ENCODE measurements at regions not wholly inside any gene's neighbourhood (a gene's known extent, or its start where the extent isn't known, plus 50 kb on each side); places are given as distances from the start of the nearest gene placed in this dataset.

- ChIA-PET CTCF (ENCODE audit: partially characterized antibody) (no interaction called here), POLR2A (ENCODE audit: partially characterized antibody) (no interaction called here)
- no peaks in the 10 kb centered on the region for H3K4me1 ChIP-seq (ENCODE audit: insufficient read depth, low read length)
- Mint-ChIP-seq H3K9me3 (no peaks in the 10 kb centered on the region), H3K27me3 (no peaks in the 10 kb centered on the region), H3K36me3 (no peaks in the 10 kb centered on the region), H3K4me1 (no peaks in the 10 kb centered on the region), H3K27ac (no peak overlapping the region), H3K4me3 (no peak overlapping the region)
- no peaks in the 10 kb centered on the region for H3K9me3 ChIP-seq (ENCODE audit: control insufficient read depth in 1 of 2, low read length in 2 of 2)
- no peak overlapping the region for H3K27ac ChIP-seq (ENCODE audit: low read depth, low read length)
- no peak for DNase-seq
- no peak overlapping the region for H3K4me3 ChIP-seq (ENCODE audit: low read length in 2 of 2)
- intact Hi-C loops (cut with micrococcal nuclease): no loop called here
- no peaks in the 10 kb centered on the region for H3K36me3 ChIP-seq (ENCODE audit: insufficient read depth, low read length)
- no peaks in the 10 kb centered on the region for H3K27me3 ChIP-seq (ENCODE audit: insufficient read depth, low read length)
These were observed 146.2 kb upstream of the PDE5A start for GRCh38 chr4:119774840-119775239.

- H3K36me3 ChIP-seq (ENCODE audit: insufficient read depth, low read length): no peaks in the 10 kb centered on the region
- Mint-ChIP-seq H3K27ac (no peak overlapping the region), H3K4me3 (no peak overlapping the region), H3K4me1 (no peaks in the 10 kb centered on the region), H3K9me3 (peaks cover 0 to 3% (median 0%) of the 10 kb centered on the region in 8 donors), H3K36me3 (no peaks in the 10 kb centered on the region), H3K27me3 (no peaks in the 10 kb centered on the region)
- ChIA-PET CTCF (ENCODE audit: partially characterized antibody) (no interaction called here), POLR2A (ENCODE audit: partially characterized antibody) (no interaction called here)
- H3K4me3 ChIP-seq (ENCODE audit: low read length in 2 of 2): no peak overlapping the region
- H3K27me3 ChIP-seq (ENCODE audit: insufficient read depth, low read length): no peaks in the 10 kb centered on the region
- intact Hi-C loops (cut with micrococcal nuclease): no loop called here
- H3K27ac ChIP-seq (ENCODE audit: low read depth, low read length): no peak overlapping the region
- H3K9me3 ChIP-seq (ENCODE audit: control insufficient read depth in 1 of 2, low read length in 2 of 2): no peaks in the 10 kb centered on the region
- DNase-seq: no peak
- no peaks in the 10 kb centered on the region for H3K4me1 ChIP-seq (ENCODE audit: insufficient read depth, low read length)
These were observed 137.3 kb upstream of the PDE5A start for GRCh38 chr4:119765951-119766350.

- H3K27ac Mint-ChIP-seq: no peak overlapping the region
- Histone ChIP-seq H3K27ac (ENCODE audit: low read depth, low read length) (no peak overlapping the region), H3K36me3 (ENCODE audit: insufficient read depth, low read length) (no peaks in the 10 kb centered on the region), H3K27me3 (ENCODE audit: insufficient read depth, low read length) (no peaks in the 10 kb centered on the region), H3K4me1 (ENCODE audit: insufficient read depth, low read length) (no peaks in the 10 kb centered on the region), H3K4me3 (ENCODE audit: low read length in 2 of 2) (no peak overlapping the region), H3K9me3 (ENCODE audit: control insufficient read depth in 1 of 2, low read length in 2 of 2) (no peaks in the 10 kb centered on the region)
- POLR2A ChIA-PET (ENCODE audit: partially characterized antibody): no interaction called here
- intact Hi-C loops (cut with micrococcal nuclease): no loop called here
- DNase-seq: no peak
- peaks cover 0 to 3% (median 0%) of the 10 kb centered on the region in 8 donors for H3K9me3 Mint-ChIP-seq
- H3K36me3 Mint-ChIP-seq: no peaks in the 10 kb centered on the region
- no peaks in the 10 kb centered on the region for H3K27me3 Mint-ChIP-seq
- CTCF ChIA-PET (ENCODE audit: partially characterized antibody): no interaction called here
- H3K4me3 Mint-ChIP-seq: no peak overlapping the region
- H3K4me1 Mint-ChIP-seq: no peaks in the 10 kb centered on the region
These were observed 136.9 kb upstream of the PDE5A start for GRCh38 chr4:119765469-119765868.

- Mint-ChIP-seq H3K36me3 (no peaks in the 10 kb centered on the region), H3K4me1 (no peaks in the 10 kb centered on the region), H3K4me3 (no peak overlapping the region), H3K9me3 (peaks cover 0 to 3% (median 0%) of the 10 kb centered on the region in 8 donors), H3K27ac (no peak overlapping the region), H3K27me3 (peaks cover 0 to 2% of the 10 kb centered on the region in 2 donors)
- intact Hi-C loops (cut with micrococcal nuclease): no loop called here
- Histone ChIP-seq H3K27ac (ENCODE audit: low read depth, low read length) (no peak overlapping the region), H3K4me1 (ENCODE audit: insufficient read depth, low read length) (no peaks in the 10 kb centered on the region), H3K4me3 (ENCODE audit: low read length in 2 of 2) (no peak overlapping the region), H3K36me3 (ENCODE audit: insufficient read depth, low read length) (no peaks in the 10 kb centered on the region), H3K9me3 (ENCODE audit: control insufficient read depth in 1 of 2, low read length in 2 of 2) (no peaks in the 10 kb centered on the region), H3K27me3 (ENCODE audit: insufficient read depth, low read length) (no peaks in the 10 kb centered on the region)
- ChIA-PET POLR2A (ENCODE audit: partially characterized antibody) (no interaction called here), CTCF (ENCODE audit: partially characterized antibody) (no interaction called here)
- DNase-seq: no peak
These were observed 134.8 kb upstream of the PDE5A start for GRCh38 chr4:119763386-119763785.

- Histone ChIP-seq H3K27me3 (ENCODE audit: insufficient read depth, low read length) (no peaks in the 10 kb centered on the region), H3K4me1 (ENCODE audit: insufficient read depth, low read length) (no peaks in the 10 kb centered on the region), H3K4me3 (ENCODE audit: low read length in 2 of 2) (no peak overlapping the region), H3K9me3 (ENCODE audit: control insufficient read depth in 1 of 2, low read length in 2 of 2) (no peaks in the 10 kb centered on the region), H3K36me3 (ENCODE audit: insufficient read depth, low read length) (no peaks in the 10 kb centered on the region), H3K27ac (ENCODE audit: low read depth, low read length) (no peak overlapping the region)
- H3K9me3 Mint-ChIP-seq: no peaks in the 10 kb centered on the region
- no peaks in the 10 kb centered on the region for H3K4me1 Mint-ChIP-seq
- H3K27me3 Mint-ChIP-seq: peaks cover 0 to 3% of the 10 kb centered on the region in 2 donors
- H3K27ac Mint-ChIP-seq: no peak overlapping the region
- CTCF ChIA-PET (ENCODE audit: partially characterized antibody): no interaction called here
- POLR2A ChIA-PET (ENCODE audit: partially characterized antibody): no interaction called here
- H3K36me3 Mint-ChIP-seq: no peaks in the 10 kb centered on the region
- intact Hi-C loops (cut with micrococcal nuclease): no loop called here
- no peak overlapping the region for H3K4me3 Mint-ChIP-seq
- no peak for DNase-seq
These were observed 127.0 kb upstream of the PDE5A start for GRCh38 chr4:119755599-119755998.

- Mint-ChIP-seq H3K36me3 (no peaks in the 10 kb centered on the region), H3K27me3 (peaks cover 0 to 3% of the 10 kb centered on the region in 2 donors), H3K9me3 (no peaks in the 10 kb centered on the region), H3K4me3 (no peak overlapping the region), H3K27ac (no peak overlapping the region), H3K4me1 (no peaks in the 10 kb centered on the region)
- H3K9me3 ChIP-seq (ENCODE audit: control insufficient read depth in 1 of 2, low read length in 2 of 2): no peaks in the 10 kb centered on the region
- intact Hi-C loops (cut with micrococcal nuclease): no loop called here
- ChIA-PET CTCF (ENCODE audit: partially characterized antibody) (no interaction called here), POLR2A (ENCODE audit: partially characterized antibody) (no interaction called here)
- no peaks in the 10 kb centered on the region for H3K4me1 ChIP-seq (ENCODE audit: insufficient read depth, low read length)
- no peaks in the 10 kb centered on the region for H3K36me3 ChIP-seq (ENCODE audit: insufficient read depth, low read length)
- no peak overlapping the region for H3K27ac ChIP-seq (ENCODE audit: low read depth, low read length)
- no peaks in the 10 kb centered on the region for H3K27me3 ChIP-seq (ENCODE audit: insufficient read depth, low read length)
- no peak overlapping the region for H3K4me3 ChIP-seq (ENCODE audit: low read length in 2 of 2)
- no peak for DNase-seq
These were observed 124.3 kb upstream of the PDE5A start for GRCh38 chr4:119752936-119753335.

GRCh38 chr4:119750771-119751170, 122.2 kb upstream of the PDE5A start:
- Mint-ChIP-seq H3K4me3 (no peak overlapping the region), H3K27me3 (peaks cover 0 to 3% of the 10 kb centered on the region in 2 donors), H3K27ac (no peak overlapping the region), H3K4me1 (no peaks in the 10 kb centered on the region), H3K36me3 (no peaks in the 10 kb centered on the region), H3K9me3 (no peaks in the 10 kb centered on the region)
- no peak for DNase-seq
- Histone ChIP-seq H3K27ac (ENCODE audit: low read depth, low read length) (no peak overlapping the region), H3K4me1 (ENCODE audit: insufficient read depth, low read length) (no peaks in the 10 kb centered on the region), H3K36me3 (ENCODE audit: insufficient read depth, low read length) (no peaks in the 10 kb centered on the region), H3K9me3 (ENCODE audit: control insufficient read depth in 1 of 2, low read length in 2 of 2) (no peaks in the 10 kb centered on the region), H3K4me3 (ENCODE audit: low read length in 2 of 2) (no peak overlapping the region), H3K27me3 (ENCODE audit: insufficient read depth, low read length) (no peaks in the 10 kb centered on the region)
- ChIA-PET CTCF (ENCODE audit: partially characterized antibody) (no interaction called here), POLR2A (ENCODE audit: partially characterized antibody) (no interaction called here)
- intact Hi-C loops (cut with micrococcal nuclease): no loop called here

- Mint-ChIP-seq H3K27ac (no peak overlapping the region), H3K36me3 (no peaks in the 10 kb centered on the region), H3K9me3 (no peaks in the 10 kb centered on the region), H3K4me3 (no peak overlapping the region), H3K27me3 (peaks cover 2 to 3% of the 10 kb centered on the region in 2 donors), H3K4me1 (no peaks in the 10 kb centered on the region)
- intact Hi-C loops (cut with micrococcal nuclease): no loop called here
- Histone ChIP-seq H3K4me1 (ENCODE audit: insufficient read depth, low read length) (no peaks in the 10 kb centered on the region), H3K4me3 (ENCODE audit: low read length in 2 of 2) (no peak overlapping the region), H3K9me3 (ENCODE audit: control insufficient read depth in 1 of 2, low read length in 2 of 2) (no peaks in the 10 kb centered on the region), H3K36me3 (ENCODE audit: insufficient read depth, low read length) (no peaks in the 10 kb centered on the region), H3K27me3 (ENCODE audit: insufficient read depth, low read length) (no peaks in the 10 kb centered on the region), H3K27ac (ENCODE audit: low read depth, low read length) (no peak overlapping the region)
- CTCF ChIA-PET (ENCODE audit: partially characterized antibody): no interaction called here
- no peak for DNase-seq
- POLR2A ChIA-PET (ENCODE audit: partially characterized antibody): no interaction called here
These were observed 121.4 kb upstream of the PDE5A start for GRCh38 chr4:119750048-119750447.
